ENCODE measurements at regions not wholly inside any gene's neighbourhood (a gene's known extent, or its start where the extent isn't known, plus 50 kb on each side); places are given as distances from the start of the nearest gene placed in this dataset.

DNA sequence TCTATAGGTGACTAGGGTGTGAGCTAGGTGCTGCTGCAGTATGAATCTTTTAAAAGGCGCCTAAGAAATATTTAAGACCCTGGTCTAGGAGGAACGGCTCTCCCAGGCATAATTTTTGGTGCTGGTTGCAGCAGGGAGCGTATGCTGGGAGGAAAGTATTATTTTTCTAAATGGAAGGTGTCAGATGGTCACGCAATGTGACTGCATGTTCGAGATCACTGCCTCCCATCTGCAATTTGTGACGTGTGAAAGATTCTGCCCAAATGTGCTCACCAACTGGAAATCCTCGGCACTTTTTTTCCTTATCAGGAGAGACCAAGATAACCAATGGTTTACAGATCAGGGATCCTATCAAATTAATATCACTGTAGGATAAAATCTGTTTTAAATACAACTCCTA is 95.6 kb upstream of the KLHL14 start:
- no peak for TF ChIP-seq POLR2A (IDR thresholded peaks at IDR 0.05)
- TF ChIP-seq, protein P1, sequence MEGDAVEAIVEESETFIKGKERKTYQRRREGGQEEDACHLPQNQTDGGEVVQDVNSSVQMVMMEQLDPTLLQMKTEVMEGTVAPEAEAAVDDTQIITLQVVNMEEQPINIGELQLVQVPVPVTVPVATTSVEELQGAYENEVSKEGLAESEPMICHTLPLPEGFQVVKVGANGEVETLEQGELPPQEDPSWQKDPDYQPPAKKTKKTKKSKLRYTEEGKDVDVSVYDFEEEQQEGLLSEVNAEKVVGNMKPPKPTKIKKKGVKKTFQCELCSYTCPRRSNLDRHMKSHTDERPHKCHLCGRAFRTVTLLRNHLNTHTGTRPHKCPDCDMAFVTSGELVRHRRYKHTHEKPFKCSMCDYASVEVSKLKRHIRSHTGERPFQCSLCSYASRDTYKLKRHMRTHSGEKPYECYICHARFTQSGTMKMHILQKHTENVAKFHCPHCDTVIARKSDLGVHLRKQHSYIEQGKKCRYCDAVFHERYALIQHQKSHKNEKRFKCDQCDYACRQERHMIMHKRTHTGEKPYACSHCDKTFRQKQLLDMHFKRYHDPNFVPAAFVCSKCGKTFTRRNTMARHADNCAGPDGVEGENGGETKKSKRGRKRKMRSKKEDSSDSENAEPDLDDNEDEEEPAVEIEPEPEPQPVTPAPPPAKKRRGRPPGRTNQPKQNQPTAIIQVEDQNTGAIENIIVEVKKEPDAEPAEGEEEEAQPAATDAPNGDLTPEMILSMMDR (IDR thresholded peaks at IDR 0.05 in 4 of 5, conservative IDR thresholded peaks at IDR 0.05 in 1 of 5), result no peak
